GM18502 (cell line): ENCODE measurements at regions not wholly inside any gene's neighbourhood (a gene's known extent, or its start where the extent isn't known, plus 50 kb on each side); places are given as distances from the start of the nearest gene placed in this dataset.
A peak's percentile ranks its signal among the peaks of the same experiment; 100 is the strongest.

Experiments used
- ATAC-seq: cut with Tn5 transposase; IDR thresholded peaks from one replicate; pipeline ENCODE4 v1.9.1; 2021; ENCODE audit warnings: mild to moderate bottlenecking; ENCODE audit not compliant: unreplicated experiment, poor library complexity

GRCh38 chr4:123088501-123088900 lies 166.1 kb upstream of the NUDT6 start:
- no peak for ATAC-seq

GRCh38 chr4:123090886-123091285 lies 168.5 kb upstream of the NUDT6 start:
- no peak for ATAC-seq

- no peak for ATAC-seq
Measured at GRCh38 chr4:123092586-123092985, 170.2 kb upstream of the NUDT6 start.

GRCh38 chr4:123093236-123093635 lies 170.8 kb upstream of the NUDT6 start:
- ATAC-seq = no peak

- ATAC-seq = no peak
Measured at GRCh38 chr4:123096038-123096437, 173.6 kb upstream of the NUDT6 start.

- ATAC-seq = peak; percentile 86
Measured at GRCh38 chr4:123102897-123103471, 180.6 kb upstream of the NUDT6 start.

- no peak for ATAC-seq
Measured at GRCh38 chr4:123104310-123105025, 182.1 kb upstream of the NUDT6 start.

GRCh38 chr4:123105026-123105420 lies 182.6 kb upstream of the NUDT6 start:
- ATAC-seq = no peak

- no peak for ATAC-seq
Measured at GRCh38 chr4:123106747-123107146, 184.3 kb upstream of the NUDT6 start.

GRCh38 chr4:123107444-123108252 lies 185.3 kb upstream of the NUDT6 start:
- no peak for ATAC-seq

- ATAC-seq = no peak
Measured at GRCh38 chr4:123109139-123109538, 186.7 kb upstream of the NUDT6 start.

GRCh38 chr4:123110147-123110546 lies 187.8 kb upstream of the NUDT6 start:
- no peak for ATAC-seq

GRCh38 chr4:123110685-123111084 lies 188.3 kb upstream of the NUDT6 start:
- no peak for ATAC-seq

- ATAC-seq = no peak
Measured at GRCh38 chr4:123113155-123113554, 190.8 kb upstream of the NUDT6 start.

GRCh38 chr4:123114084-123114914 lies 191.9 kb upstream of the NUDT6 start:
- ATAC-seq = no peak

GRCh38 chr4:123114915-123115756 lies 192.7 kb upstream of the NUDT6 start:
- no peak for ATAC-seq

GRCh38 chr4:123116412-123116811 lies 194.0 kb upstream of the NUDT6 start:
- no peak for ATAC-seq

GRCh38 chr4:123120473-123120872 lies 198.1 kb upstream of the NUDT6 start:
- no peak for ATAC-seq

GRCh38 chr4:123121241-123121907 lies 199.0 kb upstream of the NUDT6 start:
- ATAC-seq = no peak
